ENCODE measurements at regions not wholly inside any gene's neighbourhood (a gene's known extent, or its start where the extent isn't known, plus 50 kb on each side); places are given as distances from the start of the nearest gene placed in this dataset.

GRCh38 chr11:134485316-134485715 is 73.3 kb upstream of the B3GAT1 start:
- Histone ChIP-seq H3K36me3 (ENCODE audit: control insufficient read depth, insufficient read depth, low read length) (no peaks in the 10 kb centered on the region), H3K9me3 (ENCODE audit: control insufficient read depth, insufficient read depth, low read depth, low read length) (no peaks in the 10 kb centered on the region)
- TF ChIP-seq CTCF (conservative IDR thresholded peaks at IDR 0.05 in 1 of 2, IDR thresholded peaks at IDR 0.05 in 1 of 2; ENCODE audit: low read depth in 1 of 2, low read length in 2 of 2) (no peak), EZH2 (IDR thresholded peaks at IDR 0.05; ENCODE audit: low read length, missing control alignments) (no peak)

GRCh38 chr11:134483857-134484256 is 71.8 kb upstream of the B3GAT1 start:
- H3K4me1 ChIP-seq (ENCODE audit: control insufficient read depth, extremely low read depth, insufficient read depth, low read length): no peaks in the 10 kb centered on the region
- no peak for DNase-seq (ENCODE audit: low read depth in 2 of 2)
- no peak overlapping the region for H3K27ac ChIP-seq (ENCODE audit: insufficient read depth, low read length)
- H3K9ac ChIP-seq (ENCODE audit: insufficient read depth, low read length): no peak overlapping the region
- TF ChIP-seq CTCF (conservative IDR thresholded peaks at IDR 0.05 in 1 of 2, IDR thresholded peaks at IDR 0.05 in 1 of 2; ENCODE audit: low read depth in 1 of 2, low read length in 2 of 2) (no peak), EZH2 (IDR thresholded peaks at IDR 0.05; ENCODE audit: low read length, missing control alignments) (no peak)
- H3K27me3 ChIP-seq (ENCODE audit: control insufficient read depth, insufficient read depth, low read length): no peaks in the 10 kb centered on the region
- no peaks in the 10 kb centered on the region for H3K9me3 ChIP-seq (ENCODE audit: control insufficient read depth, insufficient read depth, low read depth, low read length)
- no peaks in the 10 kb centered on the region for H3K36me3 ChIP-seq (ENCODE audit: control insufficient read depth, insufficient read depth, low read length)
- no peaks in the 10 kb centered on the region for H4K20me1 ChIP-seq (ENCODE audit: control insufficient read depth, extremely low read depth, insufficient read depth, low read length)
- H2AFZ ChIP-seq (ENCODE audit: low read length): no peak overlapping the region
- no peak overlapping the region for H3K4me2 ChIP-seq (ENCODE audit: extremely low read depth, insufficient read depth, low read length)
- no peaks in the 10 kb centered on the region for H3K79me2 ChIP-seq (ENCODE audit: control insufficient read depth, insufficient read depth, low read length)
- H3K4me3 ChIP-seq (replicated peaks in 1 of 4; ENCODE audit: control extremely low read depth in 1 of 4, insufficient read depth in 1 of 4, low read depth in 3 of 4, low read length in 4 of 4): no peak overlapping the region

More at GRCh38 chr11:134485316-134485715, 73.3 kb upstream of the B3GAT1 start:
- Histone ChIP-seq H3K4me3 (replicated peaks in 1 of 4; ENCODE audit: control extremely low read depth in 1 of 4, insufficient read depth in 1 of 4, low read depth in 3 of 4, low read length in 4 of 4) (no peak overlapping the region), H4K20me1 (ENCODE audit: control insufficient read depth, extremely low read depth, insufficient read depth, low read length) (no peaks in the 10 kb centered on the region), H3K9ac (ENCODE audit: insufficient read depth, low read length) (no peak overlapping the region), H3K4me2 (ENCODE audit: extremely low read depth, insufficient read depth, low read length) (no peak overlapping the region), H3K79me2 (ENCODE audit: control insufficient read depth, insufficient read depth, low read length) (no peaks in the 10 kb centered on the region), H3K27ac (ENCODE audit: insufficient read depth, low read length) (no peak overlapping the region), H3K4me1 (ENCODE audit: control insufficient read depth, extremely low read depth, insufficient read depth, low read length) (no peaks in the 10 kb centered on the region), H3K27me3 (ENCODE audit: control insufficient read depth, insufficient read depth, low read length) (no peaks in the 10 kb centered on the region), H2AFZ (ENCODE audit: low read length) (no peak overlapping the region)
- DNase-seq (ENCODE audit: low read depth in 2 of 2): no peak

GRCh38 chr11:134483291-134483690 is 71.2 kb upstream of the B3GAT1 start:
- no peak overlapping the region for H3K27ac ChIP-seq (ENCODE audit: insufficient read depth, low read length)
- H3K9me3 ChIP-seq (ENCODE audit: control insufficient read depth, insufficient read depth, low read depth, low read length): no peaks in the 10 kb centered on the region
- H4K20me1 ChIP-seq (ENCODE audit: control insufficient read depth, extremely low read depth, insufficient read depth, low read length): no peaks in the 10 kb centered on the region
- H3K4me3 ChIP-seq (replicated peaks in 1 of 4; ENCODE audit: control extremely low read depth in 1 of 4, insufficient read depth in 1 of 4, low read depth in 3 of 4, low read length in 4 of 4): no peak overlapping the region
- no peaks in the 10 kb centered on the region for H3K4me1 ChIP-seq (ENCODE audit: control insufficient read depth, extremely low read depth, insufficient read depth, low read length)
- TF ChIP-seq EZH2 (IDR thresholded peaks at IDR 0.05; ENCODE audit: low read length, missing control alignments) (no peak), CTCF (conservative IDR thresholded peaks at IDR 0.05 in 1 of 2, IDR thresholded peaks at IDR 0.05 in 1 of 2; ENCODE audit: low read depth in 1 of 2, low read length in 2 of 2) (no peak)
- no peaks in the 10 kb centered on the region for H3K36me3 ChIP-seq (ENCODE audit: control insufficient read depth, insufficient read depth, low read length)
- no peaks in the 10 kb centered on the region for H3K79me2 ChIP-seq (ENCODE audit: control insufficient read depth, insufficient read depth, low read length)
- no peak overlapping the region for H3K9ac ChIP-seq (ENCODE audit: insufficient read depth, low read length)
- no peak overlapping the region for H3K4me2 ChIP-seq (ENCODE audit: extremely low read depth, insufficient read depth, low read length)
- DNase-seq (ENCODE audit: low read depth in 2 of 2): no peak
- H2AFZ ChIP-seq (ENCODE audit: low read length): no peak overlapping the region
- no peaks in the 10 kb centered on the region for H3K27me3 ChIP-seq (ENCODE audit: control insufficient read depth, insufficient read depth, low read length)
